Activated CD4-positive, CD25-positive, alpha-beta regulatory T cell treated with anti-CD3 and anti-CD28 coated beads, Interleukin-2, amount 50 U/mL, for 24 hours (primary cell): ENCODE measurements at regions not wholly inside any gene's neighbourhood (a gene's known extent, or its start where the extent isn't known, plus 50 kb on each side); places are given as distances from the start of the nearest gene placed in this dataset.
"Not testable (repeated sequence)": the region's sequence is repeated elsewhere in the genome, so short reads cannot be mapped to it uniquely, and the experiment has no call there.

Source experiments
- ATAC-seq, 2 donors: fragments of 150-1000 bp; cut with Tn5 transposase; one replicate each; pipeline ENCODE4 v1.10.0; 2021; ENCODE audit warnings: mild to moderate bottlenecking in 1 of 2, moderate library complexity in 1 of 2

DNA sequence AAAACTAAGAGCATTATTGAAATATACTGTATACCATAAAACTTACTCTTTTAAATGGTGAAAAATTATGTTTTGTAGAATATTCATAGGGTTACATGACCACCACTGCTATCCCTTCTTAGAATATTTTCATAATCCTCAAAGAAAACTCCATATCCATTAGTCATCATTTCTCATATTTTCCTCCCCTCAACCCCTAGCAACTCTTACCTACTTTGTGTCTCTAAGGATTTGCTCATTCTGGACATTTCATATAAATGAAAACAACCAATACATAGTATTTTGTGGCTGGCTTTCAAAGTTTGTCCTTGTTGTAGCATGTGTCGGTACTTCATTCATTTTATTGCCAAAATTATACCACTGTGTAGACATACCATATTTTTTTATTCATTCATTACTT lies 863.8 kb downstream of the KCNA4 start:
- no peak for ATAC-seq

- ATAC-seq: not testable (repeated sequence)
These were observed 874.3 kb downstream of the KCNA4 start for GRCh38 chr11:29142573-29142972.

- ATAC-seq: no peak
These were observed 881.3 kb downstream of the KCNA4 start for GRCh38 chr11:29135504-29135903.

- ATAC-seq: no peak
These were observed 885.8 kb downstream of the KCNA4 start for GRCh38 chr11:29131055-29131454.

GRCh38 chr11:29129844-29130243 lies 887.0 kb downstream of the KCNA4 start:
- ATAC-seq: no peak

- no peak for ATAC-seq
These were observed 889.4 kb downstream of the KCNA4 start for GRCh38 chr11:29127461-29127860.

GRCh38 chr11:29125606-29126005 lies 891.2 kb downstream of the KCNA4 start:
- ATAC-seq: no peak

GRCh38 chr11:29124470-29124869 lies 892.4 kb downstream of the KCNA4 start:
- ATAC-seq: no peak

DNA sequence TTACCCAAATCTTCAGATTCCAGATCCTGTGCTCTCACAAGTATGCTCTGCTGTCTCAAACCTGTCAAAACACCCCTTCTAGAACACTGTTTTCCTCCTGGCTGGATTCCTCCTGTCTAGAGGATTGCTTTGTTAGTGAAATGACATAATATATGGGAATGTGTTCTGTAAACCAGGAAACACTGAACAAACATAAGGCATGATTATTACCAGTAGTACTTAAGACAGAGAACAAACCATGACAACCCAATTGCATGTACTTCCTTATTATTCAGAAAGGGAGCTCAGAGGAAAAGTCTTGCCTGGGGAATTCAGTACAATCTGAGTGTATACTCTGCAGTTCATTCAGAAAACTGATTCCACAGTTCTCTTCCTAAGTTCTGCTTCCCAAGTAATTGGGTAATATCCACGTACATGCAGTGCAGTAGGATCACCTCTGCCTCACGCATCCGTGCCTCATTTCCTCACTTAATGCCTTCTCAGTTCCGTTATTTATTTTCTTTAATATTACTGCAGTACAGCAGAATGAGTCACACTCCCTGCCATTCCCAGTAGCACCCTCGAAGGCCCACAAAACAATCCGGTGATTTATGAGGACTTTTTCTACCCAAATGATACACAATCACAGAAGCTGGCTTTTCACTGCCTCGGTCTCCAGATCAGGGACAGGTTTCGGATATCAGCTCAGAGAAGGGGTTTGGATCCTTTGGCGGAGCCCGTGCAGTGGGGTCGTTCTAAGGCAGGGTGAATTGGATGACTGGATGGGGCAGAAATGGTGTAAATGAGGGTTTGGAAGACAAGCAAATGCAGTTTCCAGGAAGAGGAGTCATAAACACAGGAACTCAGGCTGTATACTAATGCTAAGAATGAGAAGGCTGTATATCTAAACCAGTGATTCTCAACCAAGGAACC lies 896.9 kb downstream of the KCNA4 start:
- ATAC-seq: no peak

DNA sequence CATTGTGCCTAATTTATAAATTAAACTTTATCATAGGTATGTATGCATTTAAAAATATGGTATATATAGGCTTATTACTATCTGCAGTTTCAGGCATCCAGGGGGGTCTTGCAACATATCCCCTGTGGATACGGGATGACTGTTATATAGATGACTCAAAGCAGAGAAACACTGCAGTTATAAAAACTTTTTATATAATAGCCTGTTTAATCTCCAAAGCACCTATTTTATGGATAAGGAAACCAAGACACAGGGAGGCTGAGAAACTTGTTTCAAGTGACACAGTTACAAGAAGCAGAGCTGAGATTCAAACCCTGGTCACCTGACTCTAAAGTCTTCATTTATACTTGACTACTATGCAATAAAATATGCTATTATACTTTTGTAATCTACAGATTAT lies 897.7 kb downstream of the KCNA4 start:
- no peak for ATAC-seq

- no peak for ATAC-seq
These were observed 915.9 kb downstream of the KCNA4 start for GRCh38 chr11:29100967-29101366.

DNA sequence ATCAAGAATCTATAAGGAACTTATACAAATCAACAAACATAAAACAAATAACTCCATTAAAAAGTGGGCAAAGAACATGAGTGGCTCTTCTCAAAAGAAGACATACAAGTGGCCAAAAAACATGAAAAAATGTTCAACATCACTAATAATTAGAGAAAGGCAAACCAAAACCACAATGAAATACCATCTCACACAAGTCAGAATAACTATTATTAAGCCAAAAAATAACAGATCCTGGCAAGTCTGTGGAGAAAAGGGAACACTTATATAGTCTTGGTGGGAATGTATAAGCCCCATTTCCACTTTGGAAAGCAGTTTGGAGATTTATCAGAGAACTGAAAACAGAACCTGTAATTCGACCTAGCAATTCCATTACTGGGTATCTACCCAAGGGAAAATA lies 921.0 kb downstream of the KCNA4 start:
- ATAC-seq: no peak

DNA sequence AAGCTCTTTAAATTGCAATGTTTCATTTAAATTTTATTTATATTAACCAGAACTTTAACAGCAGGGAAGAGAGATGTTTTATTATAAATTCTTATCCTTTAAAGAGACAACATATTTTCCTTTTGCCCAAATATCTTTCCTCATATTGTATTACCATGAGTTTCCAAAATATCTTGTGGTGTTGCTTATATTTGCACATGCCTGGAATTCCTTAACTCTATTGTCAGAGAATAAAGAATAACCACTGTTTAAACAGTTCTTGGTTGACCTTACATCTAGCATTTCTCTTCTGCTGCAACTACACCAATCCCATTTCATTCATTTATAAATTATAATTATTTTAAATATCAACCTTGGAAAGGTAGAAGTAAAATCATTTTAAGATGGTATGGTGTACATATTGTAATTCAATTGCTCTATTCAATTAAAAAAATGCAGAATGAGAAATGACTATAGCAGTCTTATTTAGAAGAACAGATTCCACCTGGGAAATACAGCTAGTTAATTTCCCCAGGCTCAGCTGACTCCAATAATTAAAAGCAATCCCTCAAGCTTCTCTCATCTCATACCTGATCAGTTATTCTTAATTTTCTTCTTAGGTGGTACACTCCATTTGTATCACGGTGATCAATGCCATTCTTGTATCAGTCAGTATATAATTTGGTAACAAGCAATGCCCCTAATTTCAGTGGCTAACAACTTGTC lies 923.3 kb downstream of the KCNA4 start:
- ATAC-seq: no peak

GRCh38 chr11:29087200-29087812 lies 929.5 kb downstream of the KCNA4 start:
- no peak for ATAC-seq

DNA sequence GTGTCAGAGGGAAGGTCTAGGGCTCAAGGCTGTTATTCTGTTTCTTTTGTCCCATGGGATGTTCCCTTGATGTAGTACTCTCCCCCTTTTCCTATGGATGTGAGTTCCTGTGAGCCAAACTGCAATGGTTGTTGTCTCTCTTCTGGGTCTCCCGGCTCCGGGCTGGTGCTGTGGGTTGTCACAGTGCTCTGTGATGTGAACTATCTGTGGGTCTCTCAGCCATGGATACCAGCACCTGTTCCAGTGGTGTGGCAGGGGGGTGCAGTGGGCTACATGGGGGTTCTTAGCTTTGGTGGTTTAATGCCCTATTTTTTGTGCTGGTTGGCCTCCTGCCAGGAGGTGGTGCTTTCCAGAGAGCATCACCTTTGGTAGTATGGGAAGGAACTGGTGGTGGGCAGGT lies 941.1 kb downstream of the KCNA4 start:
- ATAC-seq: no peak

GRCh38 chr11:29063630-29064361 lies 953.0 kb downstream of the KCNA4 start:
- no peak for ATAC-seq

DNA sequence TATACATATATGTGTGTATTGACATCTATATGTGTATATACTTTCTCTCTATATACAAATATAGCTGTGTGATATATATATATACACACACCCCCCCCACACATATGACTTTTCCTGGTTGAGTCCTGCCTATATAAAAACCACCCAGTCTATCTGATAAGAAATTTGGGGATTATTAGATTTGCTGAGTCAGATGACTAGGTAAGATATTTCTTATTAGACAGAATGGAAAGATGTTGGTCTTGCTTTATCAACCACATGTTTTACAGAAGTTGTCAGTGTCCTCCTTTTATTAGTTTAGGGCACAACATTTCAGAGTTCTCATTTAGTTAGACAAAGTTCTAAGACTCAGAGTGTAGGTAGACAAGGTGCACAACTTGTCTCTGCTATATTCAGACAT lies 953.3 kb downstream of the METTL15 start:
- no peak for ATAC-seq

DNA sequence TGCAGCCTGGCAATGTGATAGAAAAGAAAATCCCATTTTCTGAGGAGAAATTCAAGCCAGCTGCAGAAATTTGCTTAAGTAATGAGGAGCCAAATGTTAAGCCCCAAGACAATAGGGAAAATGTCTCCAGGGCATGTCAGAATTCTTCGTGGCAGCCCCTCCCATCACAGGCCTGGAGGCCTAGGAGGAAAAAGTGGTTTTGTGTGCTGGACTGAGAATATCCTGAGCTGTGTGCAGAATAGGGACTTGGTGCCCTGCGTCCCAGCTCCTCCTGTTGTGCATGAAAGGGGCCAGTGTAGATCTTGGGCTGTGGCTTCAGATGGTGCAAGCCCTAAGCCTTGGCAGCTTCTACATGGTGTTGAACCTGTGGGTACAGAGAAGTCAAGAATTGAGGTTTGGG lies 948.3 kb downstream of the METTL15 start:
- ATAC-seq: not testable (repeated sequence)

DNA sequence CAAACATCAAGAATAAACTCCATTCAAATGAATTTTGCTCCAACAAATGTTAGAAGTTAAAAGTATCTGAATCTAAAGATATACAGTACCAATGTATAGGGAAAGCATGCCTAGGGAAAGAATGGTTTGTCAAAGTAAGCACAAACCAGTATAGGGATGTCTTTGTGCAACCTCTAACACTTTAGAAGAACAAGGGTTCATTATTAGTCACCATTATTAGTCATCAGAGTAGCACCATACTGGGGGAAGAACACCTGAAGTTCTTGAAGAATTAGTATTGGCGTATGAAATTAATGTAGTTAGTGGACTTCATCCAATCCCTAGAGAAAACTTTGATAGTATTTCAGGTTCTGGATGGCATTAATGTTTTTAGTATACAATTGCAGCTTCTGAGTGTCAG lies 943.7 kb downstream of the METTL15 start:
- no peak for ATAC-seq

DNA sequence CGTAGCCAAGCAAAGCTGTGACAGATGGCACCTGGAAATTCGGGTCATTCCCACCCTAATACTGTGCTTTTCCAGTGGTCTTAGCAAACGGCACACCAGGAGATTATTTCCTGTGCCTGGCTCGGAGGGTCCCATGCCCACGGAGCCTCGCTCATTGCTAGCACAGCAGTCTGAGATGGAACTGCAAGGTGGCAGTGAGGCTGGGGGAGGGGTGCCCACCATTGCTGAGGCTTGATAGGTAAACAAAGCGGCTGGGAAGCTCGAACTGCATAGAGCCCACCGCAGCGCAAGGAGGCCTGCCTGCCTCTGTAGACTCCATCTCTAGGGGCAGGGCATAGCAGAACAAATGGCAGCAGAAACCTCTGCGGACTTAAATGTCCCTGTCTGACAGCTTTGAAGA lies 942.8 kb downstream of the METTL15 start:
- ATAC-seq: not testable (repeated sequence)

- no peak for ATAC-seq
These were observed 932.3 kb downstream of the METTL15 start for GRCh38 chr11:29040489-29040888.

DNA sequence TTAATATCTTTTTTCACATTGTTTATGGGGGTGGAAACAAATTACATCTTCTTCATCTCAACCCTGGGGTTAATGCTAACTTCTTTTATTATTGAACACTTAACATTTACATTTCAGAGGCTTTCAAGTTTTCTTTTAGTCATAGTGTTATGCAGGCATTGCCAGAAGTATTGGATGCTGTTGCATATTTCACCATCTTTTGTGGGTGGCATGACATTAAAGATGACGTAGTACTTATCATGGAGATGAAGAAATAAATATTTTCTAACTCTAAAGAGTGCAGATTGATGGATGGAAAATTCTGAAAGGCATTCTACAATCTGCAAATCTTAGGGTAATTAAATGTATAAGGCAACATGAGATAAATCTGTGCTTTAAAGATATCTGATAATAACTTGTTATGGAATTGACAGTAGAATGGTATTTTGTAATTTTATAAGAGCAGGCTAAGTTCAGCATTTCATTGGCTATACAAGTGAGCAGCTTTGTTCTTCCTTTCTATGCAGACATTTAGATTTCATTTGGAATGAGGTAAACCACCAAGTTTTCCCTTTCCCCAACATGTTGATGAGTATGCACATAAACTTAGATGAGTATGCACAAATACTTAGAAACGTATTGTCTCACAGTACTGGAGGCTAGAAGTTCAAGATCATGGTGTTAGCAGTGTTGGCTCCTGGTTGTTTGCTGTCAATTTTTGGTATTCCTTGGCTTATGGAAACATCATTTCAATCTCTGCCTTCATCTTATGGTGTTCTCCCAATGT lies 924.4 kb downstream of the METTL15 start:
- ATAC-seq: no peak
